Ishikawa (cell line): ENCODE measurements at regions not wholly inside any gene's neighbourhood (a gene's known extent, or its start where the extent isn't known, plus 50 kb on each side); places are given as distances from the start of the nearest gene placed in this dataset.

Experiments
- CEBPB ChIP-seq: IDR thresholded peaks from 2 replicates; pipeline ENCODE4 v1.6.1; 2012
- CREB1 ChIP-seq: IDR thresholded peaks from 2 replicates; pipeline ENCODE4 v1.6.1; 2012; ENCODE audit warnings: low read depth
- EGR1 ChIP-seq: IDR thresholded peaks from 2 replicates; pipeline ENCODE4 v1.6.1; 2012
- EP300 ChIP-seq: IDR thresholded peaks from 2 replicates; pipeline ENCODE4 v1.6.1; 2012; ENCODE audit warnings: borderline replicate concordance
- FOXM1 ChIP-seq: IDR thresholded peaks from 2 replicates; pipeline ENCODE4 v1.6.1; 2012; ENCODE audit warnings: low read depth, borderline replicate concordance
- MAX ChIP-seq: IDR thresholded peaks from 2 replicates; pipeline ENCODE4 v1.6.1; 2012
- NFIC ChIP-seq: IDR thresholded peaks from 2 replicates; pipeline ENCODE4 v1.6.1; 2012
- RAD21 ChIP-seq: IDR thresholded peaks from 2 replicates; pipeline ENCODE4 v1.6.1; 2012; ENCODE audit warnings: low read depth
- REST ChIP-seq: IDR thresholded peaks from 2 replicates; pipeline ENCODE4 v1.6.1; 2012; ENCODE audit warnings: low read depth, mild to moderate bottlenecking
- TAF1 ChIP-seq: IDR thresholded peaks from 2 replicates; pipeline ENCODE4 v1.6.1; 2012; ENCODE audit warnings: low read depth, mild to moderate bottlenecking
- TCF12 ChIP-seq: IDR thresholded peaks from 2 replicates; pipeline ENCODE4 v1.6.1; 2012; ENCODE audit warnings: low read depth
- TEAD4 ChIP-seq: IDR thresholded peaks from 2 replicates; pipeline ENCODE4 v1.6.1; 2012
- USF1 ChIP-seq: IDR thresholded peaks from 2 replicates; pipeline ENCODE4 v1.6.1; 2012
- YY1 ChIP-seq: IDR thresholded peaks from 2 replicates; pipeline ENCODE4 v1.6.1; 2012; ENCODE audit warnings: low read depth
- ZBTB7A ChIP-seq: IDR thresholded peaks from 2 replicates; pipeline ENCODE4 v1.6.1; 2012; ENCODE audit warnings: low read depth

GRCh38 chr18:61736133-61736532 lies 156.7 kb downstream of the RNF152 start:
- TF ChIP-seq USF1: no peak
- TF ChIP-seq MAX: no peak
- no peak for TF ChIP-seq RAD21

GRCh38 chr18:61735564-61736102 lies 157.2 kb downstream of the RNF152 start:
- TF ChIP-seq EP300 (no peak), FOXM1 (no peak), CEBPB (no peak), USF1 (no peak), EGR1 (no peak), YY1 (no peak), TCF12 (no peak), TAF1 (no peak), REST (no peak), TEAD4 (no peak), RAD21 (no peak), CREB1 (no peak)

- TF ChIP-seq TAF1 (no peak), EGR1 (no peak), NFIC (no peak), TCF12 (no peak), CEBPB (no peak), FOXM1 (no peak), REST (no peak), USF1 (no peak), RAD21 (no peak), YY1 (no peak), ZBTB7A (no peak), MAX (no peak), EP300 (no peak)
Measured at GRCh38 chr18:61734396-61734795, 158.4 kb downstream of the RNF152 start.

- TF ChIP-seq EP300: no peak
- no peak for TF ChIP-seq CEBPB
- TF ChIP-seq RAD21: no peak
- no peak for TF ChIP-seq ZBTB7A
- no peak for TF ChIP-seq EGR1
- TF ChIP-seq YY1: no peak
Measured at GRCh38 chr18:61732854-61733253, 160.0 kb downstream of the RNF152 start.

- TF ChIP-seq MAX: no peak
- no peak for TF ChIP-seq USF1
- no peak for TF ChIP-seq EGR1
- TF ChIP-seq CEBPB: no peak
- TF ChIP-seq CREB1: no peak
- no peak for TF ChIP-seq TEAD4
- TF ChIP-seq TCF12: no peak
- no peak for TF ChIP-seq REST
- no peak for TF ChIP-seq EP300
- no peak for TF ChIP-seq ZBTB7A
- no peak for TF ChIP-seq NFIC
- no peak for TF ChIP-seq FOXM1
- TF ChIP-seq YY1: no peak
Measured at GRCh38 chr18:61731693-61732376, 161.0 kb downstream of the RNF152 start.
